Fibroblast of villous mesenchyme (primary cell): ENCODE measurements at regions not wholly inside any gene's neighbourhood (a gene's known extent, or its start where the extent isn't known, plus 50 kb on each side); places are given as distances from the start of the nearest gene placed in this dataset.

Experiments used
- DNase-seq: peaks from one replicate; pipeline ENCODE4 v3.0.0-alpha.2; 2010; ENCODE audit warnings: low read depth
- H3K4me3 ChIP-seq: 2 replicates; pipeline ENCODE4 v1.5.1; 2011; ENCODE audit warnings: low read depth, mild to moderate bottlenecking, low read length
- CTCF ChIP-seq: IDR thresholded peaks from 2 replicates; pipeline ENCODE4 v1.5.1; 2012; ENCODE audit warnings: low read depth, mild to moderate bottlenecking, low read length; ENCODE audit not compliant: insufficient read depth

- DNase-seq: no peak
- H3K4me3 ChIP-seq: no peak overlapping the region
- TF ChIP-seq CTCF: no peak
Measured at GRCh38 chr5:30764704-30765103, 428.8 kb upstream of the CDH6 start.

GRCh38 chr5:30759731-30760130, 433.8 kb upstream of the CDH6 start:
- TF ChIP-seq CTCF: no peak
- H3K4me3 ChIP-seq: no peak overlapping the region
- no peak for DNase-seq

- no peak for TF ChIP-seq CTCF
- no peak for DNase-seq
- H3K4me3 ChIP-seq: no peak overlapping the region
Measured at GRCh38 chr5:30752015-30752414, 441.5 kb upstream of the CDH6 start.

- no peak for TF ChIP-seq CTCF
- no peak for DNase-seq
- no peak overlapping the region for H3K4me3 ChIP-seq
Measured at GRCh38 chr5:30749971-30750370, 443.5 kb upstream of the CDH6 start.

GRCh38 chr5:30747412-30747811, 446.1 kb upstream of the CDH6 start:
- no peak for TF ChIP-seq CTCF
- no peak for DNase-seq

GRCh38 chr5:30736669-30737068, 456.8 kb upstream of the CDH6 start:
- no peak for TF ChIP-seq CTCF
- no peak for DNase-seq

More at GRCh38 chr5:30747412-30747811, 446.1 kb upstream of the CDH6 start:
- no peak overlapping the region for H3K4me3 ChIP-seq

GRCh38 chr5:30734118-30734517, 459.4 kb upstream of the CDH6 start:
- no peak for TF ChIP-seq CTCF
- no peak overlapping the region for H3K4me3 ChIP-seq
- no peak for DNase-seq

More at GRCh38 chr5:30736669-30737068, 456.8 kb upstream of the CDH6 start:
- no peak overlapping the region for H3K4me3 ChIP-seq
